ENCODE measurements at regions not wholly inside any gene's neighbourhood (a gene's known extent, or its start where the extent isn't known, plus 50 kb on each side); places are given as distances from the start of the nearest gene placed in this dataset.

GRCh38 chr2:186032102-186032738, 293.6 kb downstream of the FSIP2 start:
- TF ChIP-seq CTCF (IDR thresholded peaks at IDR 0.05) (no peak), POLR2A (IDR thresholded peaks at IDR 0.05) (no peak)

All from prostate gland (tissue), 2 donors.